Dermis microvascular lymphatic vessel endothelial cell (primary cell): ENCODE measurements at regions not wholly inside any gene's neighbourhood (a gene's known extent, or its start where the extent isn't known, plus 50 kb on each side); places are given as distances from the start of the nearest gene placed in this dataset.
"Not testable (repeated sequence)": the region's sequence is repeated elsewhere in the genome, so short reads cannot be mapped to it uniquely, and the experiment has no call there.

Experiments used
- DNase-seq, 2 donors: peaks; one replicate each; pipeline versions ENCODE4 v3.0.0 to v3.0.0-alpha.2; 2010; ENCODE audit warnings: low read depth in 2 of 2

DNA sequence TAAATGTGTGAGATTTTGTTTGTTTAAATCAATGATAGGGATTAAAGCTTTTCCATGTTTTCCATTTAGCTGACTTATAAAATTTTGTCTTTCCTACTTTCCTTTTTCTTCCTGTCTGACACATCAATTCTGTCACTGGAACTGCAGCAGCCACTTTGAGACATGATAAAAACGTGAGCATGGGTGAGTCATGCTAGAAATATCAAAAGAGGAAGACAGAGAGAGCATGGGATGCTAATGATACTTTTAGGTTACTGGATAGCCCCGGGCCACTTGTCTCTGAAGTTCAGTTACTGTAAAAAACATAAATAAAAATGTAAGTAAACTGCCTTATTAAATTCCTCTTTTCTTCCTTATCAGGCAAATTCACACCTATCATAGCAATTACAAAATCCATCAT is 1332.0 kb upstream of the PCDH20 start:
- no peak for DNase-seq

DNA sequence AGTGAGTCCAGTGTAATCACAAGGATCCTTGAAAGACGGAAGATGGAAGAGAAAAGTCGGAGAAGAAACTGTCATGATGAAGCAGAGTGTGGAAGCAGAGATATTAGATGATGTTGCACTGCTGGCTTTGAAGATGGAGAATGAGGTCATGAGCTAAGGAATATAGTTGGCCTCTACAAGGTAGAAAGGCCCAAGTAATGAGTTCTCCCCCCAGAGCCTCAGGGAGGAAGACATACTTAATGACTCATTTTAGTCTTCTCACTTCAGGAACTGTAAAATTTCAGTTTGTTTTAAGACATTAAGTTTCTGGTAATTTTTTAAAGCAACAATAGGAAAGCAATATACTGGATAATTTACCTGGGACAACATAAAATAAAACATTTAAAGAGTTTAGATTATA is 1331.5 kb upstream of the PCDH20 start:
- DNase-seq = no peak

DNA sequence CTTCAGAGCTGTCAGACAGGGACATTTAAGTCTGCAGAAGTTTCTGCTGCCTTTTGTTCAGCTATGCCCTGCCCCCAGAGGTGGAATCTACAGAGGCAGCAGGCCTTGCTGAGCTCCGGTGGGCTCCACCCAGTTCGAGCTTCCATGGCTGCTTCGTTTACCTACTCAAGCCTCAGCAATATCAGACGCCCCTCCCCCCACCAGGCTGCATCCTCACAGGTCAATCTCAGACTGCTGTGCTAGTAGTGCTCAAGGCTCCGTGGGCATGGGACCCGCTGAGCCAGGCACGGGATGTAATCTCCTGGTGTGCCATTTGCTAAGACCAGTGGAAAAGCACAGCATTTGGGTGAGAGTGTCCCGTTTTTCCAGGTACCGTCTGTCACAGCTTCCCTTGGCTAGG is 1314.1 kb upstream of the PCDH20 start:
- DNase-seq = not testable (repeated sequence)

DNA sequence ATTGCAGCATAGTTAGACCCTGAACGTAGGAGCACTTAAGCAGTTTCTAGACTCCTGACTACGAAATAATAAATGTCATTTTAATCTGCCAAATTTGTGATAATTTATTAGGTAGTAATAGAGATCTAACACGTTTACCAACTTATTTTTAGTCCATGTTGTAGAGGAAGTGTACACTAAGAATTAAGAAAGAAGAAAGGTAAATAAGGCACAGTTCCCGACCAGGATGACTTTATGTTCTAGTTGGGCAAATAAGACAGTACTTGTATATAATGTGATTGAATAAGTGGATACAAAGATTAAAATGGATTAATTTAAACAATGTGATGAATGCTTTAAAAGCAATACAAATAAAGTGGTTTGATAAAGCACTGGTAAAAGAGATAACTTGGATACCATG is 1306.2 kb upstream of the PCDH20 start:
- no peak for DNase-seq

DNA sequence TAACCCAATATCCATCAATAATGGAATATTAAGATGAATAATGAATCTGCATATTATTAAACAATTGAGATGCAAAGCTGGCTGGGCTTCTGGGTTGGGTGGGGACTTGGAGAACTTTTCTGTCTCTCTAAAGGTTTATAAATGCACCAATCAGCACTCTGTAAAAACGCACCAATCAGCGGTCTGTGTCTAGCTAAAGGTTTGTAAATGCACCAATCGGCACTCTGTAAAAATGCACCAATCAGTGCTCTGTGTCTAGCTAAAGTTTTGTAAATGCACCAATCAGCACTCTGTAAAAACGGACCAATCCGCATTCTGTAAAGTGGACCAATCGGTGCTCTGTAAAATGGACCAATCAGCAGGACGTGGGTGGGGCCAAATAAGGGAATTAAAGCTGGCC is 1296.3 kb upstream of the PCDH20 start:
- DNase-seq = not testable (repeated sequence)

DNA sequence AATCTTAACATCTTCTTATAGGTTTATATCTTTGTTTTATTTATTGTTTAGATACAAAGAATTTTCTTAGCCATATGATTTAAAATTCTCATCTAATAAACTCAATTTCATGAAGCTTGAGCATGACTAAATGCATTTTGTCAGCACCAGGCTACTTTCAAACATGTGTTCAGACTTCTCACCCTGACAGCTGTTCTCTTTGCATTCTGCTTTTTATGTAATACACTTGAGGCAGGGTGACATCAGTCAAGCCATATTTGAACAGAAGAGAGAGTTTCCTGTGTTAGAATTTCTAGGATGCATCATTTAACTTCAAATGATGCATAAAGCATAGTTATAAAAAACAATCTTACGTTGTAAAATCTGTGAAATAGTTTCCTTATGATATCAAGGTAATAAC is 1295.1 kb upstream of the PCDH20 start:
- no peak for DNase-seq

DNA sequence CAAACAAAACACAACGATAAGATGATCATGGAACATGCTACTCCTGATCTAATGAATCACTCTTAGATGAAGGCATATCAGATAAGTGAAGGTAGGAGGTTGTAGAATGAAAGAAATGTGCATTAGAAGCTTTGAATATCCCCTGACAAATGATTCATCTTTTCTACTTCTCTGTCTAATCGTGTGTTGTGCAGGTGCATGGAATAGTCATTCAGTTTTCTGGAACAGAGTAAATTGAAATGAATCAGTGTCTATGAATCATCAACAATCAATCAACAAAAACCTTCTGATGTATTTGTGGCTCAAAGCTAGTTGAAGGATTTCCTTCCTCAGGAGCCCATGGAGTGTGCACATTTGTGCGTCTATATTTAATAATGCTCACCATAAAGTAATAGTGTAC is 1290.4 kb upstream of the PCDH20 start:
- DNase-seq = no peak

DNA sequence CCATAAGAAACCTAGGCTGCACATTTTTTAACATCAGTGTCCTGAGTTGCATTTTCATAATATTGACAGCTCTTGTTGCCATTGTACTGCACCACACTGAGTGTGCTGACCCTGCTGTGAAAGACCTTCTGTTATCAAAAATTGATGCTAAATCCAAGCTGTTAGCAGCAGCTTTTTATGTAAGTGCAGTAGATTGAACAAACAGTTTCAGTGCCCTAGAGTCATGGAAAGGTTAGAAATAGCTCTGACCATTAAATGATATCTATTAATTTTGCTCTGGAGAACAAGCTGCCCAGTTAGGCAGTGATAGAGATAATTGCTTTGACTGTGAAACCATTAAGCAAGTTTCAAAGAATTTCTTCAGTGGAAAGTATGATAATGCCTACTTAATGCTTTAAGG is 1289.2 kb upstream of the PCDH20 start:
- no peak for DNase-seq

DNA sequence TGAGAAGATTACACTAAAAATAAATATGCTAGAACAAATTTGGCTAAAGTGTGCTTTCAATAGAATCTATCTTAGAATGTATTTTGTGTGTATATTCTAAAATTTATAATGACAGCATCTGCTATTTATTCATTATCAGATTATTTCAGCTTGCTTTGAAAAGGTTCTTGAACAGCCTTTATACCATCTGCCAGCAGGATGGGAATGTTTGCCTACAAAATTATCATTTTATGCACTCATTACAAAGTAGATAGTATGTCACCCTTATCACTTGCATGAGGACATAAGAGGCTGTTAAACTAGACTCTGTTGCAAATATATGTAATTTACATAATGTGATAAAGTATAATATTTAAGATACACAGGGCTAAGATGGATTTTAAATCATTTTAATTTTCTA is 1286.9 kb upstream of the PCDH20 start:
- DNase-seq = no peak

DNA sequence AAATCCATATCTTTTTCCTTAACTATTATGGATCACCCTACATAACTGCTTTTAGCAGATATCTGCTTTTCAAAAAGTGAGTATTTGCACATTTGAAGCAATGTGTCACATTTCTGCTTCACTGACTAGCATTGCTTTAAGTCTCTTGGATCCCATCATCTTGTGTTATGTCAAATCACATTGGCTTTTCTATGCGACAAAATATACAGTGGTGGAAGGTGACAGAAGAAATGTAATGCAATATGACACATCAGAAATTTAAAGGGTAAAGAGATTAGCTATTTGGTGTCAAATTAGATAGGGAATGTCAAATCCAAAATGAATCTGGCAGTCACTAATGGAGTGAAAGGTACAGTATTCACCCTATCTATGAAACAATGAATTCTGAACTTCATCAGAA is 1282.1 kb upstream of the PCDH20 start:
- DNase-seq = no peak

DNA sequence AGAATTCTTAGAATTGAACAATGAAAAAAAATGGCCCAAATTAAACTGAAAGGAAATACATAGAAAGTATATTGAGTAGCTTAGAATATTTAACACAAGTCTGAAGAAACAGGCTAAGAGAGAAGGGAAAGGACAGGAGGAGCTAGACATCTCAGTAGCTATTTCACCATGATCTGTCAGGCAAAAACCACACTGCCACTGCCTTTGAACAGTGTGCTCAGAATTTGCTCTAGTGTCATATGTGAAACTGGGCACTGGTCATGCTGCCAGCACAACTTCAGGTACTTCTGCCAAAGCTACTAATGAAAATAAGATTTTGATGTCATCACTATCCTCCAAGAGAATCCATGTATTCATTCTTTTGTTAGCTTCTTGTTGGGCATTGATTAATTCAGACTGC is 1280.8 kb upstream of the PCDH20 start:
- DNase-seq = no peak

DNA sequence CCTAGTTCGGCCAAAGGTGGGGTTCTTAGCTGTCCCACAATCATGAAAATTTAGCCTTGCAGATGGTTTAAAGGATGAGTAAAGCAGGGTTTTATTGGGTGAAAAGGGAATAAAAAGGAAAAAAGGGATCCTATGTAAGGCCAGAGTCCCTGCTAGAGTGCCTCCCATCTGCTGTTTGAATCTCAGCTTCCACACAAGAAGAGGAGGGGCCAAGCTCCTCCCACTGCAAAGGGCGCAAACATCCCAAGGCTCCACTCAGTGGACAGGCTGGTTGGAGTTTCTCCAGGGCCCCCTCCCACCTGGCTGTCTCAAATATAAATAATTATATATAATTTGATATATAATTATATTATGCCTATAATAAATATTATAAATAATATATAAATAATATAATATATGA is 1272.1 kb upstream of the PCDH20 start:
- DNase-seq = no peak

DNA sequence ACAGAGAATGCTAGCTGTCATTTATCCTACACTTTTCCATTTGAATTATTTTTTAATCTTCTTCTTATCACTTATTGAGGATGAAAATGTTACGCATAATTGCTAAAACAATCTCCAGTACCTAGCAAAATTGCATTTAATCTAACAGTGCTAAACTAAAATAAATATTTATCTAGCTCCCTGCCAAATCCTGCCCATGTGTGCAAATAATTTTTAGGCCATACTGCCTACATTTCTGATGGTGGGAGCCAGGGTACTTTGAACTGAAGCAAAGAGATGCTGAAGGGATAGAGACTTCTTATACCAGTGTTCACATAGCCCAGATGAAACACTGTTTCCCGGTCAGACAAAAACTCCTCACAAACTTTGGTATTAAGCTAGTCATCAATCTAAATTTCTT is 1268.7 kb upstream of the PCDH20 start:
- no peak for DNase-seq

DNA sequence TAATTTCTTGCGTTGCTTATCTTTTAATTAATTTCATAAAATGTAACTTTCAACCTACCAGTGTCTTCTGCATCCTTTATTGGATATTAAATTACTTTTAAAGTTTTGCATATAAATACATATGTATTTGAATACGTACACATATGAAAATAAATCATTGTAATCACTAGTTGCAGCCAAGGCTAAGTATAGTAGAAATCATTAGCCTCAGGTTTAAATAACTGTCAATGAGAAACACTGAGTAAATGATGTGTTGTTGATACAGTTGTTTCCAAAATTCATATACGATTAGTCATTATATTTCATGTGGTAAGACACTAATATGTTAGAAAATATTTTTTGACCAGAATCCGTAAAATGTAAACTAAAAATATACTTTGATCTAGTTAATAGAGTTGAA is 1267.1 kb upstream of the PCDH20 start:
- DNase-seq = no peak

DNA sequence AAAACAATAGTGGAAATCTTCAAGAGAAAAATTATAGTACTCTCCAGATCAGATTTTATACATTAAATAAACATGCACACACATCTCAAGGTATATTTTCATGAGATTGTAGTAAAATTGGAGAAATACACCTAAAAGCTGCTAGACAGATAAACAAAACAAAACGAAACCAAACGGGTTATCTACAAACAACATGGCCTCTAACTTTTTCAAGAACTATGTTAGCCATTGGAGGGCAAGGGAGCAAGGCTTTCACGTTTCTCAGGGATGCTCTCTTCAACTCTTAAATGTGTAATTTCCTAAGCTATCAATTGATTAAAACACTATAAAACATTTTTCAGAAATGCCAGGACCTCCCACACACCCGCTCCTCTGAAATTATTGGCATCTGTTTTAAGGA is 1262.4 kb upstream of the PCDH20 start:
- DNase-seq = no peak

DNA sequence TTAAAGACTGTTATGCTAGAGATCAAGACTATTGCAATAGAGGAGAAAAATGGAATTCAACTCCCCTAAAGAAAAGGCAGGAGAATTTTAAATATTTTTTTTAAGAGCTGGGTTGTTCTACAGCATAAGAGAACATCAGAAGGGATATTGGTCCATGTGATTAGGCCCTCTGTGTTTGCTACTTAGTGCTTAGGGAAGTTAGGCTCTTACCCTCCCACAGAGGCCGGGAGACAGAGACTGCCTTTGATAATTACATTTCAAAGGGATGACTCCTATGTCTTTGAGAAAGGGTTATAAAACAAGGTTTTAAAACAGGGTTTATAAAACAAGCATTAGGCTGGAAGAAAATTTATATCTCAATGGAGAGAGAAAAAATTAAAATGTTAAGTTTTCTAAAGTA is 1248.1 kb upstream of the PCDH20 start:
- no peak for DNase-seq

DNA sequence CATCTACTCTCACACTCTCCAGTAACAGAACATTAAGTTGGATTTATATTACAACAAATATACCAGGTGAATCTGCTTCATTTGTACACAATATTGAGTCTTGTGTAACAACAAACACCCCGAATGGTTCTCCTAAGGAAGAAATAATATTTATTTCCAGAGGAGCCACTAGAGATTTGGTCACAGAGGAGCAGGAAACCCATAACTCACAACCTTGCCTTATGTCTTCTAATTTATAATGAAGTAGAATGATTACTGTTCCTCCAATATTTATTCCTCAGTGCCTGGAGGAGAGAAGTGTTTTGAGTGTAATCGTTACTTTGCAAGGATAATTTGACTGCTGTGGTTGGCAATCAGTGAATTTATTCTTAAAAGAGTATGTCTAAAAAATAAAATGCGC is 1243.7 kb upstream of the PCDH20 start:
- DNase-seq = no peak

DNA sequence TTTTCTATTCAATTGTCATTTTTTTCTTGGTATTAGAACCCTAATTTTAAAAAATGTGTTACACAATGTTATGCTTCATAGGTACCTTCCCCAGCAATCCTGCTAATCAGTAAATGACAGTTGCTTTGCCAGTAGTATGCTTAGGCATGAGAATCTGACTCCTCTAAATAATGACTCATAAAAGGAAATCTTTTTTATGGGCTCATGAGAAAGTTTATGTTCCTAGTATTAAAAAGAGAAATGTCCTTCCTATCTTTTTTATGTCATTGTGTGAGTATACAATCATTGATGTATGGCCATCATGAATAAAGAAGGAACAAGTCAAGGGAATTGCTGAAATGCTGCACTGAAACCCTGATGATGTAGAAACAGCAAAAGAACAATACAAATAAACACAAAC is 1237.7 kb upstream of the PCDH20 start:
- DNase-seq = no peak

DNA sequence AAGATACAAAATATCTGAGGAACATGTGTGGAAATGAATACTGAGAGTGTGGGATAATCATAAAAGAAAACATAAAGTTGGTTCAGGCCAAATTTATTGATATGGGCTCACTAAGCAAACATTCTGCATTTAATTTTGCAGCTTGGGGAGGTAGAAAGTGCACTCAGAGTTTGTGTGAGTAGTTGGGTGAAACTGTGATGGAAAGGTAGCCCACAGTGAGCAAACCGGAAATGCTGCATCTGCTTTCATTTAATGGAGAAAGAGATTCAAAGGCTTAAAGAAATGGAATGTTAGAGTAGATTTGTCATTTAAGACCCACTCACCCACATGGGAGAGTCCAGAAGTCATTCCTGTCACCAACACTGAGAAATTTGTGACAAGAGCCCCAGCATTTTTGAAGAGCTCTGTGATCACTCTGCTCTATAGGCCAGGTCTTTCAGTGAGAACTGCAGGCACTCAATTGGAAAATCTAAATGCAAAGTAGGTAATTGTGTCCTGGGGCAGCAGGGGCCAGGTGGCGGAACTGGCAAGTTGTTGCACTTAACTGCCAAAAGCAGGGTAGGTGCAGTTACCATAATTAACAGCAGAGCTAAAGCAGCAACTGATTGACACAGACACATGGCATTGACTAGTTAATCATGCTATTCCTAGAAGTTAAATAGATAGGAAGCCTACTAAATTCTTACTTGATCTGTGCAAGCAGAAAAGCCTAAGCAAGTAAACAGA is 1228.3 kb upstream of the PCDH20 start:
- DNase-seq = no peak

DNA sequence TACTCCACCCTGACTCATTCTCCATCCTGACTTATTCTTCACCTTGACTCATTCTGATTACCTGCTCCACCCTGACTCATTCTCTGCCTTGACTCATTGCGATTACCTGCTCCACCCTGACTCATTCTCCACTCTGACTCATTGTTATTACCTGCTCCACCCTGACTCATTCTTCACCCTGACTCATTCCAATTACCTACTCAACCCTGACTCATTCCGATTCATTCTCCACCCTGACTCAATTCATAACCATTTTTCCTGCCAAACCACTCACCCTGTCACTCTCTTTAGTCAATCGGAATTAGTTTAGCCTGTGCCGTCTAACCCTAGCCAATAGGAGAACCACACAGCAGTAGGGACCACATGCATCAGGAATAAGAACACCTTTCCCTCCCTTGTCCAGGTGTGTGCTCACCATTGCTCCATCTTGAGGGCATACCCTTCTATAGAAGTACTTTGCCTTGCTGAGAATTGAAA is 1227.4 kb upstream of the PCDH20 start:
- no peak for DNase-seq

DNA sequence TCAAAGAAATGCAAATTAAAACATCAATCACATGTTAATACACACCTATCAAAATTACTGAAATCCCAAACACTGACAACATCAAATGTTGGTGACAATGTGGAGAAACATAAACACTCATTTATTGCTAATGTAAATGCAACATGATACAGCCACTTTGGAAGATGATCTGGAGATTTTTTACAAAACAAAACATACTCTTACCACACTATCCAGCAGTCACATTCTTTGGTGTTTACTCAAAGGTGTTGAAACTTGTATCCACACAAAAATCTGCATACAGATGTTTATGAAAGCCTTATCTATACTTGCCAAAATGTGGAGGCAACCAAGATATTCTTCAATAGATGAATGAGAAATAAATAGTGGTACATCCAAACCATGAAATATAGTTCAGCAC is 1219.5 kb upstream of the PCDH20 start:
- no peak for DNase-seq

DNA sequence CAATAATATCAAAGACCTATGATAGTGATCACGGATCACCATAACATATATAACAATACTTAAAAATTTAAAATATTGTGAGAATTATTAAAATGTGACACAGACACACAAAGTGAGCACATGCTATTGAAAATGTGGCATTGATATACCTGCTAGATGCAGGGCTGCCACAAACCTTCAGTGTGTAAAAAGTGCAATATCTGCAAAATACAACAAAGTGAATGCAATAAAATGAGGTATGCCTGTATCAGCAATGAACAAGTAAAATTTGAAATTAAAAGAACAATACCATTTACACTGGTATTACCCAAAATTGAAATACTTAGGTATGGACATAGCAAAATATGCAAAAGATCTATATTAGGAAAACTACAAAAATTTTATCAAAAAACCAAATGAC is 1217.8 kb upstream of the PCDH20 start:
- no peak for DNase-seq

DNA sequence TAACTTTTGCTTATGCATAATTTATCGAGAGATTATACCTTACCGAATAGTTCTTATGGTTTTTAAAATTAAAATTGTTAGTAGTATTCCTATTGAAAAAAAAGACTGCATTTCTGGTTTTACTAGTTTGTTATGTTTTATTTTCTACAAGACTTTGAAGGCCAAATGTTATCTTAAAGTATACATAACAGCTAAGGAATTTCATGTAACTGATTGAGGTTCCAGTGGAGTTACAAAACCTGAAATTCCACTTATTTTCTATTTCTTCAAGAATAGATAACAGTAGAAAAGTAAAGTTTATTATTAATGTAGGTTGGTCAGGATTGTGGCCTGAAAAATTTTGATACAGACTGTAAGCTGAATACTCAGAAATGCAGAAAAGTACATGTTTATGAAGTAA is 1216.0 kb upstream of the PCDH20 start:
- DNase-seq = no peak

DNA sequence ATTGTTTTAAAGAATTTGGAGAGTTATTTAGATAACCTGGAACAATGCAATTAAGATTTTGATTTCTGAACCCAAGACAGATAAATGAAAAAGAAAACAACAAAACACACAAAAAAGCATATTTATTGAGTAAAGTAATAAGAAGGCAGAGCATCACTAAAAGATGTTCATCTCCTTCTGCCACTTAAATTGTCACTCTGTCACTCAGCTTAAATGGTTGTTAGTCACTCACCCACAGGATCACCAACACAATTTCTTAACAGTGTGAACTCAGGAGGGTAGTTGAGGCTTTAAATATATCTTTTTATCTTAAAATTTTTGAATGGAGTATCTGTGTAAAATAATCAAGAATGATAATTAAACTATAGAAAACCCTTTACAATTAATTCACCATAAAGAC is 1215.5 kb upstream of the PCDH20 start:
- no peak for DNase-seq
